ENCODE measurements at regions not wholly inside any gene's neighbourhood (a gene's known extent, or its start where the extent isn't known, plus 50 kb on each side); places are given as distances from the start of the nearest gene placed in this dataset.

DNA sequence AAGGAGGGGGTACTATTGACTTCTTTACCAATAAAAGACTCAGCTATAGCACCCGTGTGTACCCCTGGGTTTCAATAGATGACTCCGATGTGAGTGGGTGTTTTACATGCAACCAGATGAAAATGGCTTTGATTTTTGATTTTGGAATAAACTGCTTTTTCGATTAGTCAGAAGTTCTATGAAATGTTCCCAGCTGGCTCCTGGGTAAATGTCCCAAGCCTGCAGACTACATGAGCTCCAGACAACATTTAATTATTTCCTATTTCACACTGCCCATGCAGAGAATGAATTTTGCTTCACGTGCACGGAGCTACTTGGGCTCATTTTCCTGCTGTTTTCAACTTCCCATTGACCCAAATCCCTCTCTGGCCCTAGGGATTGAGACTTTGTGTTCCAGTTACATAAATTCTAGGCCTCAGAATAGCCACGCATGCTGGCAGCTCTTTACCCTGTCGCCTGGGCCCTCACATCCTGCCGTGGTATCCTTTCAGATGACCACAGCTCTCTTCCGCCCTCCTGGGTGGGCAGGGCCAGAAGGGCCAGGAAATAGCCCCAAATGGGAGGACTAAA lies 59.7 kb downstream of the GPR6 start:
- H3K9me3 ChIP-seq, result no peaks in the 10 kb centered on the region
- no peak overlapping the region for H3K4me3 ChIP-seq
- no peak overlapping the region for H3K27ac ChIP-seq
- DNase-seq (ENCODE audit: low spot score), result no peak
- H3K27me3 ChIP-seq, result no peaks in the 10 kb centered on the region
- TF ChIP-seq, protein P1, sequence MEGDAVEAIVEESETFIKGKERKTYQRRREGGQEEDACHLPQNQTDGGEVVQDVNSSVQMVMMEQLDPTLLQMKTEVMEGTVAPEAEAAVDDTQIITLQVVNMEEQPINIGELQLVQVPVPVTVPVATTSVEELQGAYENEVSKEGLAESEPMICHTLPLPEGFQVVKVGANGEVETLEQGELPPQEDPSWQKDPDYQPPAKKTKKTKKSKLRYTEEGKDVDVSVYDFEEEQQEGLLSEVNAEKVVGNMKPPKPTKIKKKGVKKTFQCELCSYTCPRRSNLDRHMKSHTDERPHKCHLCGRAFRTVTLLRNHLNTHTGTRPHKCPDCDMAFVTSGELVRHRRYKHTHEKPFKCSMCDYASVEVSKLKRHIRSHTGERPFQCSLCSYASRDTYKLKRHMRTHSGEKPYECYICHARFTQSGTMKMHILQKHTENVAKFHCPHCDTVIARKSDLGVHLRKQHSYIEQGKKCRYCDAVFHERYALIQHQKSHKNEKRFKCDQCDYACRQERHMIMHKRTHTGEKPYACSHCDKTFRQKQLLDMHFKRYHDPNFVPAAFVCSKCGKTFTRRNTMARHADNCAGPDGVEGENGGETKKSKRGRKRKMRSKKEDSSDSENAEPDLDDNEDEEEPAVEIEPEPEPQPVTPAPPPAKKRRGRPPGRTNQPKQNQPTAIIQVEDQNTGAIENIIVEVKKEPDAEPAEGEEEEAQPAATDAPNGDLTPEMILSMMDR (IDR thresholded peaks at IDR 0.05), result no peak
- peaks cover 0 to 6% of the 10 kb centered on the region in 2 donors for H3K4me1 ChIP-seq
- no peaks in the 10 kb centered on the region for H3K36me3 ChIP-seq

DNA sequence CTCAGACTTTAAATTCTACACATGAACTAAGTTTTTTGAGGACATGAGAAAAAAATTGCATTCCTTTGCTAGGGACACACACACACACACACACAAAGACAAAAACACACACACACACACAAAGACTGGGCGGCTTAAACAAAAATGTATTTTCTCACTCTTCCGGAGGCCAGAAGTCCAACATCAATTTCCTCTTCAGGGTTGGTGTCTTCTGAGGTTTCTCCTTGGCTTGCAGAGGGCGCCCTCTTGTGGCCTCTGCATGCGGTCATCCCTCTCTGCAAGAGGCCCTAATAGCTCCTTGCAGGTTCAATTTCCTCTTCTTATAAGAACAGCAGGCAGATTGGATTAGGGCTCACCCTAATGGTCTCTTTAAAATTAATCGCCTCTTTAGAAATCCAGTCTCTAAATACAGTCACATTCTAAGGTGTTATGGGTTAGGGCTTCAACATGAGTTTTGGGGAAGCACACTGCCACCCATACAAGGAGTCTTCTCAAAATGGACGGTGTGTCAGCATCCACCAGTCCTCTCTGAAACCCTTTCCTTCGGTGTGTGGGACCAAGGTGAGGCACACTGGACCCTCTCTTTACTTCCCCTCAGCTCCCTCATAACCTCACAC lies 61.4 kb downstream of the GPR6 start:
- H3K36me3 ChIP-seq, result no peaks in the 10 kb centered on the region
- peak overlapping the region; percentile 23 to 36 for H3K4me3 ChIP-seq
- peaks cover 0 to 6% of the 10 kb centered on the region in 2 donors for H3K4me1 ChIP-seq
- peak; percentile 91 for DNase-seq (ENCODE audit: low spot score)
- peak overlapping the region in 1 of 2 donors; percentile 3 for H3K27ac ChIP-seq
- TF ChIP-seq, protein P1 (IDR thresholded peaks at IDR 0.05), result peak; percentile 91 to 92
- H3K27me3 ChIP-seq, result no peaks in the 10 kb centered on the region
- H3K9me3 ChIP-seq, result no peaks in the 10 kb centered on the region

DNA sequence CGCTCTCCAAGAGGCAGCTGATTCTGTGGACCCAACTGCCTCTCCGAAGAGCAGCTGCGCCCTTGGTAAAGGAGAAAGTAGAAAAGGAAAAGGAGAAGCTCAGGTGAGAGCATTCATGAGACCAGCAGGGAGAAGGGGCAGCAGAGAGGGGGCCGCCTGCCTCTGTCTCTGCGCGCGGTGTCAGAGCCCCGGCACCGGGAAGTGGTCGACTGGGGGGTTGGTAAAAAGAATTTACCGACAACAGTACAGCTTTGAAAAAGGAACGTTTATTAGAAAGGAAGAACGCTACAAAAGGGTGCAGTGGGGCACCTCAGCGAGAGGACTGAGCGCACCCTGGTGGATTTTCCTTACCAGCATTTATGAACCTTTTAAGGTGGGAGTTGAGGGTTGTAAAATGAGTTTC lies 61.9 kb downstream of the GPR6 start:
- Histone ChIP-seq H3K9me3 (no peaks in the 10 kb centered on the region), H3K27ac (peak overlapping the region in 1 of 2 donors; percentile 3), H3K4me3 (peak overlapping the region; percentile 23 to 36), H3K4me1 (peaks cover 0 to 6% of the 10 kb centered on the region in 2 donors), H3K36me3 (no peaks in the 10 kb centered on the region), H3K27me3 (no peaks in the 10 kb centered on the region)
- no peak for DNase-seq (ENCODE audit: low spot score)
- TF ChIP-seq, protein P1 (IDR thresholded peaks at IDR 0.05), result no peak

DNA sequence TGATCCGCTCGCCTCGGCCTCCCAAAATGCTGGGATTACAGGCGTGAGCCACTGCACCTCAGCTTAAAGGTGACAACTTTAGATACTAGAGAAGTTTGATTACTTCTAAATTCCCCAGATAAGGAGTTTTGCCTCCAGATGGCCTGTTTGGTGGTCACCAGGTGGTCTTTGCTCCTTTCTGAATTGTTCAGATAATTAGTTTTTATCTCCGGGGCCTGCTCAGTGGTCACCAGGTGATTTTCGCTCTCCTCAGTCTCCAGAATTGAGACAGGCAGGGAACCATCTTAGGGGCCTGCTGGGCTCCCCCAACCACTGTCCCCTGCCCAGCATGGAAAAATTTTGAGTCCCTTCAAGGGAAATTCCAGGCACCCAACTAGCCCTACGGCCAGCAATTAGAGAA lies 62.6 kb downstream of the GPR6 start:
- TF ChIP-seq, protein P1 (IDR thresholded peaks at IDR 0.05), result no peak
- H3K27me3 ChIP-seq, result no peaks in the 10 kb centered on the region
- peaks cover 0 to 6% of the 10 kb centered on the region in 2 donors for H3K4me1 ChIP-seq
- no peak overlapping the region for H3K4me3 ChIP-seq
- H3K9me3 ChIP-seq, result no peaks in the 10 kb centered on the region
- no peak overlapping the region for H3K27ac ChIP-seq
- H3K36me3 ChIP-seq, result no peaks in the 10 kb centered on the region
- DNase-seq (ENCODE audit: low spot score), result no peak

DNA sequence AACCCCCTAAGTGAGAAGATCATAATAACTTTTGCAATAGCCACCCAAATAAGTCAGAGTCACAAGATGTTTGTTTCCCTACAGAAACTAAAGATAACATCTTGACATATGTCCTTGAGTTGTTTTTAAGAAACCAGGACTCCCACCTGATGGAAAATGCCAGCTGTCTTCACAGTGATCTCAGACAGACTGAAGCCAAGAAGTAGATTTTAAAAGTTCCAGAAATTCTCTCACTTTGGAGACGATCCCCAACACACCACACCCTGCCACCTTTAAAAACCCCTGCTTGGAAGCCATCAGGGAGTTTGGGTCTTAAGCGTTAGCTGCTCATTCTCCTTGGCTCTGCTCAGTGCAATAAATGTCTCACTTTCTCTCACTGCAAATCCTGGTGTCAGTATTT lies 63.0 kb downstream of the GPR6 start:
- Histone ChIP-seq H3K27ac (no peak overlapping the region), H3K27me3 (no peaks in the 10 kb centered on the region), H3K4me1 (peaks cover 0 to 6% of the 10 kb centered on the region in 2 donors), H3K4me3 (no peak overlapping the region), H3K9me3 (no peaks in the 10 kb centered on the region), H3K36me3 (no peaks in the 10 kb centered on the region)
- TF ChIP-seq, protein P1 (IDR thresholded peaks at IDR 0.05), result no peak
- no peak for DNase-seq (ENCODE audit: low spot score)

DNA sequence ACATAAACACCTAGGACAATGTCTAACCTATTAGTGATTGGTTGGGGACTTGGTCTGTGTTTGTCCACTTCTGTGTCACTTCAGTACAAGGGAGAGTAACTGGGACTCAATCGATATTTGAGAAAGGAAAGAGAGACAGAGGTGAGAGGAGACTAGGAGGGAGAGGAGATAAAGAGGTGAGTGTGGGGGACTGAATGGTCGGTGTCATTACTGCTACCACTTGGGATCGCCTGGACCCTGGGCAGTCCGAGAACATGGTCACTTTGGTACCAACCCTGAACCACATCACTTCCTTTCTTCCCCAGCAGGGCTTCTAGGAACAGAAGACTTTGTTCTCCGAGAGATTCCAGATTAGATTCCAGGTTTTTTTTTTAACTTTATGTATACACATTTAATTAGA lies 63.7 kb downstream of the GPR6 start:
- no peaks in the 10 kb centered on the region for H3K27me3 ChIP-seq
- H3K4me1 ChIP-seq, result peaks cover 0 to 6% of the 10 kb centered on the region in 2 donors
- no peaks in the 10 kb centered on the region for H3K36me3 ChIP-seq
- DNase-seq (ENCODE audit: low spot score), result no peak
- TF ChIP-seq, protein P1 (IDR thresholded peaks at IDR 0.05), result no peak
- H3K4me3 ChIP-seq, result no peak overlapping the region
- H3K9me3 ChIP-seq, result no peaks in the 10 kb centered on the region
- H3K27ac ChIP-seq, result no peak overlapping the region
